H7 (cell line): ENCODE measurements at regions not wholly inside any gene's neighbourhood (a gene's known extent, or its start where the extent isn't known, plus 50 kb on each side); places are given as distances from the start of the nearest gene placed in this dataset.
A peak's percentile ranks its signal among the peaks of the same experiment; 100 is the strongest.

ENCODE experiments used
- DNase-seq: peaks from one replicate; pipeline ENCODE4 v3.0.0; 2012
- H3K27me3 ChIP-seq: 2 replicates; pipeline ENCODE4 v1.6.0; 2011; ENCODE audit warnings: mild to moderate bottlenecking, low read length; ENCODE audit not compliant: control insufficient read depth, insufficient read depth
- H3K36me3 ChIP-seq: replicated peaks from 2 replicates; pipeline ENCODE4 v1.5.1; 2011; ENCODE audit warnings: low read length; ENCODE audit not compliant: control insufficient read depth, insufficient read depth
- H3K4me3 ChIP-seq: 2 replicates; pipeline ENCODE4 v1.5.1; 2011; ENCODE audit warnings: low read depth, mild to moderate bottlenecking, control low read depth, low read length, moderate library complexity; ENCODE audit not compliant: insufficient read depth

GRCh38 chrX:40474645-40475044 is 106.1 kb upstream of the ATP6AP2 start:
- Histone ChIP-seq H3K36me3 (no peaks in the 10 kb centered on the region), H3K27me3 (no peaks in the 10 kb centered on the region), H3K4me3 (no peak overlapping the region)
- DNase-seq, result no peak

GRCh38 chrX:40474205-40474626 is 106.6 kb upstream of the ATP6AP2 start:
- Histone ChIP-seq H3K27me3 (no peaks in the 10 kb centered on the region), H3K4me3 (no peak overlapping the region), H3K36me3 (no peaks in the 10 kb centered on the region)
- DNase-seq, result peak; percentile 91

GRCh38 chrX:40473460-40474204 is 107.1 kb upstream of the ATP6AP2 start:
- Histone ChIP-seq H3K4me3 (no peak overlapping the region), H3K36me3 (no peaks in the 10 kb centered on the region), H3K27me3 (no peaks in the 10 kb centered on the region)
- DNase-seq, result no peak

- Histone ChIP-seq H3K4me3 (no peak overlapping the region), H3K27me3 (no peaks in the 10 kb centered on the region), H3K36me3 (no peaks in the 10 kb centered on the region)
- DNase-seq, result peak; percentile 50
These were observed 108.7 kb upstream of the ATP6AP2 start for GRCh38 chrX:40471965-40472648.

- Histone ChIP-seq H3K27me3 (no peaks in the 10 kb centered on the region), H3K36me3 (no peaks in the 10 kb centered on the region), H3K4me3 (no peak overlapping the region)
- peak; percentile 53 for DNase-seq
These were observed 109.8 kb upstream of the ATP6AP2 start for GRCh38 chrX:40470830-40471429.

- Histone ChIP-seq H3K4me3 (no peak overlapping the region), H3K27me3 (no peaks in the 10 kb centered on the region), H3K36me3 (no peaks in the 10 kb centered on the region)
- DNase-seq, result no peak
These were observed 111.5 kb upstream of the ATP6AP2 start for GRCh38 chrX:40469316-40469715.

DNA sequence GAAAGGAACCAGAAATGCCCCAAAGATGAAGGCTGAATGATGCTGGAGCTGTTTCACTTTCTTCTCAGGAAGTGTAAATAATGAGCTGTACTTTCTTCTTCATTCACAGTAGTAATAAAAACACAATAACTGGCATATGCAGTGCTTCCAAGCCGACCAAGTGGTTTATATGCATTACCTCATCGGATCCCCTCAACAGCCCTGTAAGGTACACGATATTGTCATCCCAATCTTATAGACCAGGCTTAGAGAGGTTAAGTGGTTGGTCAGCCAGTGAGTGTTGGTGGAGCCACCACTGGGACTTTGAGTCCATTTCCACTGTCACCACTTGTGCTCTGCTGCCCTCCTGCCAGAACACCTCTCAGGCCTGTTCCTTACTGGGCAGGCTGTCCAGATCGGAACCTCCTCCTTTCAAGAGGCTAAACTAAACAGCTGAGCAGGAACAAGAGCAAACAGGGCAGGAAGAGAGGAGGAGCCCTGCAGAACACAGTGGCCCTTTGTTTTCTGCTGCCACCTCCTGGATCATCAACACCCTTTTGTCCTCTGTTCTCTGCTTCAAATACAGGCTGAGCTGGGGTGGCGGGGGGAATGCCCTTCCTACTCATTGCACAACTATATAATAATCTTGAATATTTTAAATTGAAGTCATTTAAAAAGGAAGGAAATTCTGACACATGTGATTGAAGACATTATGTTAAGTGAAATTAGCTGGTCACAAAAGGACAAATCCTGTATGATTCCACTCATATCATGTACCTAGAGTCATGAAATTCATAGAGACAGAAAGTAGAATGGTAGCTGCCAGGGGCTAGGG is 112.5 kb upstream of the ATP6AP2 start:
- peak; percentile 71 for DNase-seq
- no peaks in the 10 kb centered on the region for H3K27me3 ChIP-seq
- H3K4me3 ChIP-seq, result no peak overlapping the region
- no peaks in the 10 kb centered on the region for H3K36me3 ChIP-seq

GRCh38 chrX:40467454-40467853 is 113.3 kb upstream of the ATP6AP2 start:
- H3K27me3 ChIP-seq, result no peaks in the 10 kb centered on the region
- H3K4me3 ChIP-seq, result no peak overlapping the region
- H3K36me3 ChIP-seq, result no peaks in the 10 kb centered on the region
- DNase-seq, result no peak

DNA sequence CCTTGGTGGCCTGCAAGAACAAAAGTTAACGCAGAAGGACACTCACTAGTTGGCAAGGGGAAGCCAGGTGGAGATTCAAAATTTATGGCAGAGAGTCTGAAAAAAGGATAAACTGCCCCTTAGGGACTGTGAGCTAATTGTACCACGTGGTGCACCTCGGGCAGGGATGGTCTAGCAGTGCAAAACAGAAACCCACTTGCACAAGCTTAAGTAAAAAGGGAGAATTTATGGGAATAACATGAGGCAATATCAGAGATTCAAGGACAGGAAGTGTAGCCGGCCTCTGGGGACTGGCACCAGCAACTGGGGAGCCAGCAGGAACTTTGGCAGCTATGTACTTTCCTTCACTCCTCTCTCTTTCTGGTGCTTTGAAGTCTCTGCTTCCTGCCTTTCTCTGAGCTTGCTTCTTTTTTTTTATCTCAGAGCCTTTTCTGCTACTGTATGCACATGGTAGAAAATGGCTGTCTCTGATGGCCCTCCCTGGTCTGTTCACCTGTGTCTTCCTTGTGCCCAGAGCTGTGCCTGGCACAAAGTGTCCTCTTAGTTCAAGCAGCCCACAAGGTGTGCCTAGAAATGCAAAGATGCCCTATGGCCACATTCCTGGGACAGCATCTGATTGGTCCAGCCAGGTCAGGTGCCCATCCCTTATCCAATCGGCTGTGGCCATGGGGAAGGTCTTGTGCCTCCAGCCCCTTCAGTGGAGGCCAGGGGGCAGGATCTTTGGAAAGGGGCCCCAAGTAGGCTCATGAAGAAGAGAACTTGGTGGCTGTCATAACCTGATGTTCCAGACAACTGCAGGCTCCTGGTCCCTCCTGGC is 114.8 kb upstream of the ATP6AP2 start:
- Histone ChIP-seq H3K27me3 (no peaks in the 10 kb centered on the region), H3K36me3 (no peaks in the 10 kb centered on the region), H3K4me3 (no peak overlapping the region)
- DNase-seq, result no peak

DNA sequence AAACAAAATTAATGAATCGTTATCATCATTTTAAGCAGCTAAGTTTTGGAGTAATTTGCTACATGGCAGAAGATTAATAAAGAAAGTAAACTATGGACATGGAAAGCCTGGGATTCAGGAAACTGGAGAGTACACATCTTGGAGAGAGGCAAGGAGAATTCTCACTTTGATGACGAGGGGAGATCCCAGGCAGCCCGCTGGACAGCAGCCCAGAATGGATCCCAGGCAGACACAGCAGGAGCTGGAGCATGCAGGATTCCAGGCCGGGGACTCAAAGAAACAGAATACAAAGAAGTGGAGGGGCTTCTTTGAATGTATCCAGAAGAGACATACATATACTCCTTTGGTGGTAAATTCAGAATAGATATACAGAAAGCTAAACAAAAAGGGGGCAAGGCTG is 118.0 kb upstream of the ATP6AP2 start:
- Histone ChIP-seq H3K4me3 (no peak overlapping the region), H3K27me3 (no peaks in the 10 kb centered on the region), H3K36me3 (no peaks in the 10 kb centered on the region)
- no peak for DNase-seq

DNA sequence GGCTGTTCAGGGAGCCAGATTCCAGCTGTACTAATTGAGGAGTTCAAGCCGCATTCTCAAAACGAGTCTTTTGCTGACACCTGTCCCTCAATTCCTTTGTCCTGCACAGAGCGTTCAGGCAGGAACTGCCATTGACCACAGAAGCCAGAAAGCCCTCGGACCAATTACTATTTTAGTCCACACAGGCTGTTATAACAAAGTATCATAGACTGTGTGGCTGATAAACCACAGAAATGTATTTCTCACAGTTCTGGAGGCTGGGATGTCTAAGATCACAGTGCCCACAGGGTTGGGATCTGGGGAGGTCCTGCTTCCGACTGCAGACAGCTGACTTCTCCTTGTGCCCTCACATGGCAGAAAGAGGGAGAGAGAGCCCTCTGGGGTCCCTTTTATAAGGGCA is 119.8 kb upstream of the ATP6AP2 start:
- Histone ChIP-seq H3K36me3 (no peaks in the 10 kb centered on the region), H3K27me3 (no peaks in the 10 kb centered on the region), H3K4me3 (no peak overlapping the region)
- no peak for DNase-seq

GRCh38 chrX:40459571-40460158 is 121.1 kb upstream of the ATP6AP2 start:
- H3K27me3 ChIP-seq, result no peaks in the 10 kb centered on the region

GRCh38 chrX:40457406-40457805 is 123.4 kb upstream of the ATP6AP2 start:
- no peaks in the 10 kb centered on the region for H3K36me3 ChIP-seq
- H3K4me3 ChIP-seq, result no peak overlapping the region
- no peaks in the 10 kb centered on the region for H3K27me3 ChIP-seq
- DNase-seq, result no peak

More at GRCh38 chrX:40459571-40460158, 121.1 kb upstream of the ATP6AP2 start:
- peak; percentile 87 for DNase-seq
- H3K4me3 ChIP-seq, result no peak overlapping the region
- H3K36me3 ChIP-seq, result no peaks in the 10 kb centered on the region
